SH-SY5Y (cell line): ENCODE measurements at regions not wholly inside any gene's neighbourhood (a gene's known extent, or its start where the extent isn't known, plus 50 kb on each side); places are given as distances from the start of the nearest gene placed in this dataset.

Experiments used
- GATA2 ChIP-seq: IDR thresholded peaks from 2 replicates; pipeline ENCODE4 v1.6.1; 2011; ENCODE audit warnings: mild to moderate bottlenecking, low read depth, low read length
- GATA3 ChIP-seq: IDR thresholded peaks from 2 replicates; pipeline ENCODE4 v1.6.1; 2011; ENCODE audit warnings: low read depth, mild to moderate bottlenecking, low read length, moderate library complexity

DNA sequence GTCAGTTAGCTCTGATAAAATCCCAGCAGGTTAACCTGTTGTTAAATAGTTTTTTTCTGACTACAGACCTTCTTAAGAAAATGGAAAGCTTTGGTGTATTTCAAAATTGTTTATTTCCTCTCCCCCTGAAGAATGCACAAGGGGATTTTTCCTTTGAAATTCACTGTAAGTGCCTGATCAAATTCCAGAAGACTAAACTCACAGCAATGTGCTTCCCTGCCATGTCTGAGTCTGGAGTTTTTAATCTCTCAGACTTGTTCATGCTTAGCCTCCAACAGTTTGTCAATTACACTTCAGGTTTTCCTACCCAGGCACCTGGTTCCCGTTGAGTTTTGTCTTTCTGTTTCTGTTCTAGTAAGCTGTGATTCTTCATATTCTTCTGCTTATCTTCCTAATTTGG lies 961.6 kb upstream of the CDH18 start:
- no peak for TF ChIP-seq GATA2
- no peak for TF ChIP-seq GATA3
